Choroid plexus epithelial cell (primary cell): ENCODE measurements at regions not wholly inside any gene's neighbourhood (a gene's known extent, or its start where the extent isn't known, plus 50 kb on each side); places are given as distances from the start of the nearest gene placed in this dataset.
A peak's percentile ranks its signal among the peaks of the same experiment; 100 is the strongest.

Experiments used
- DNase-seq: peaks from one replicate; pipeline ENCODE4 v3.0.0-alpha.2; 2010; ENCODE audit warnings: low read depth
- H3K4me3 ChIP-seq: 2 replicates; pipeline ENCODE4 v1.5.1; 2011; ENCODE audit warnings: low read depth, mild to moderate bottlenecking, control low read depth, low read length, moderate library complexity
- TF ChIP-seq, protein P1 (sequence below): conservative IDR thresholded peaks from 2 replicates; pipeline ENCODE4 v1.5.1; 2011; ENCODE audit warnings: low read depth, mild to moderate bottlenecking, control low read depth, inconsistent platforms, low read length, moderate library complexity

GRCh38 chrX:42023122-42023521, 99.8 kb upstream of the CASK start:
- TF ChIP-seq, protein P1, sequence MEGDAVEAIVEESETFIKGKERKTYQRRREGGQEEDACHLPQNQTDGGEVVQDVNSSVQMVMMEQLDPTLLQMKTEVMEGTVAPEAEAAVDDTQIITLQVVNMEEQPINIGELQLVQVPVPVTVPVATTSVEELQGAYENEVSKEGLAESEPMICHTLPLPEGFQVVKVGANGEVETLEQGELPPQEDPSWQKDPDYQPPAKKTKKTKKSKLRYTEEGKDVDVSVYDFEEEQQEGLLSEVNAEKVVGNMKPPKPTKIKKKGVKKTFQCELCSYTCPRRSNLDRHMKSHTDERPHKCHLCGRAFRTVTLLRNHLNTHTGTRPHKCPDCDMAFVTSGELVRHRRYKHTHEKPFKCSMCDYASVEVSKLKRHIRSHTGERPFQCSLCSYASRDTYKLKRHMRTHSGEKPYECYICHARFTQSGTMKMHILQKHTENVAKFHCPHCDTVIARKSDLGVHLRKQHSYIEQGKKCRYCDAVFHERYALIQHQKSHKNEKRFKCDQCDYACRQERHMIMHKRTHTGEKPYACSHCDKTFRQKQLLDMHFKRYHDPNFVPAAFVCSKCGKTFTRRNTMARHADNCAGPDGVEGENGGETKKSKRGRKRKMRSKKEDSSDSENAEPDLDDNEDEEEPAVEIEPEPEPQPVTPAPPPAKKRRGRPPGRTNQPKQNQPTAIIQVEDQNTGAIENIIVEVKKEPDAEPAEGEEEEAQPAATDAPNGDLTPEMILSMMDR: no peak
- DNase-seq: no peak
- H3K4me3 ChIP-seq: no peak overlapping the region

- TF ChIP-seq, protein P1: no peak
- no peak for DNase-seq
- no peak overlapping the region for H3K4me3 ChIP-seq
These were observed 98.8 kb upstream of the CASK start for GRCh38 chrX:42022158-42022557.

- TF ChIP-seq, protein P1: no peak
- DNase-seq: no peak
- H3K4me3 ChIP-seq: no peak overlapping the region
These were observed 97.7 kb upstream of the CASK start for GRCh38 chrX:42021058-42021457.

DNA sequence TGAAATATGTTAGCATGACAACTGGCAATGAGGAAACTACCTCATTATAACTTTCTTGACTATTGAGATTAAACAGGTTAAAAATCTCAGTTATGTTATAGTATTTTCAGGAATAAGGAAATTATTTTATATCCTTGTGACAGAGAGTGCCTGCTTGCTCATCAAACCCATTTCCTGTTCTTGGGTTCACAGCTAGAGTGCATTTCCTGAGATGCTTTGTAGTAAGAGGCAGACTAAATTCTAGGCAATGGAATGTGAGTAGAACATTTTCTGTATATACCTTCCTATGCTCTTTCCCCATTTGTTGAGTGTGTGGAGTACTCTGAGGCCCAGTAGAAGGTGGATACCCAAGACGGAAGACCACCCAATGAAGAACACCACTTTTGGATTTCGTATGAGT, 96.9 kb upstream of the CASK start:
- TF ChIP-seq, protein P1: no peak
- peak; percentile 1 for DNase-seq

GRCh38 chrX:42017971-42018370, 94.6 kb upstream of the CASK start:
- TF ChIP-seq, protein P1: no peak
- H3K4me3 ChIP-seq: no peak overlapping the region
- DNase-seq: no peak

More for the DNA sequence above, 96.9 kb upstream of the CASK start:
- no peak overlapping the region for H3K4me3 ChIP-seq

GRCh38 chrX:42000836-42001235, 77.5 kb upstream of the CASK start:
- TF ChIP-seq, protein P1: no peak
- DNase-seq: no peak
- no peak overlapping the region for H3K4me3 ChIP-seq

DNA sequence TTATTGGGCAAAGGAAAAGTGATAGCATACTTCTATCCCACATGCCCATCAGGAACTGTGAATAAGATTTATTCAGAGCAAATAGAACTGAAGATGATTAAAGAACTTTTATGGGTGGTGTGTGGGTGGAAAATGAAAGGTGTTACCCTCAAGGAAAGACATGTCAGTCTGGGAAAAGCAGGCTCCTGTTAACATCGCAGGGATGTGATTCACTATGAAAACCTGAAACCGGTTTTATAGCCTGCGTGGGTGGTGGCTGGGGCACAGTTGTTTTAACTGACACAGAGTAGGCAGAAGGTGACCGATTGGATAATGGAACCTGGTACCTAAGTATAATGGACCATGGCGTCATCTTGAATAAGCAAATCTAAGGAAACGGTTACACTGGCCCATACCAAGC, 61.3 kb upstream of the CASK start:
- DNase-seq: no peak
- no peak overlapping the region for H3K4me3 ChIP-seq
- TF ChIP-seq, protein P1: no peak
